DOHH2 (cell line): ENCODE measurements at regions not wholly inside any gene's neighbourhood (a gene's known extent, or its start where the extent isn't known, plus 50 kb on each side); places are given as distances from the start of the nearest gene placed in this dataset.

Experiments
- H3F3A ChIP-seq: fragments of 200-600 bp; sonication (generic), shearing (Covaris generic); 2 replicates; pipeline ENCODE4 v1.6.0; 2016; ENCODE audit warnings: antibody characterized with exemption, mild to moderate bottlenecking; ENCODE audit not compliant: control insufficient read depth, insufficient read depth
- H3K27ac ChIP-seq: fragments of 200-600 bp; sonication (generic); 2 replicates; pipeline ENCODE4 v1.5.1; 2014; ENCODE audit warnings: low read depth, mild to moderate bottlenecking, low read length, moderate library complexity
- H3K27me3 ChIP-seq: fragments of 200-600 bp; sonication (generic); 2 replicates; pipeline ENCODE4 v1.6.1; 2014; ENCODE audit warnings: mild to moderate bottlenecking, low read length, mixed read lengths; ENCODE audit not compliant: control insufficient read depth
- H3K36me3 ChIP-seq: fragments of 200-600 bp; sonication (generic); 2 replicates; pipeline ENCODE4 v1.6.1; 2014; ENCODE audit warnings: mild to moderate bottlenecking, low read length, moderate library complexity, mixed read lengths; ENCODE audit not compliant: control insufficient read depth
- H3K4me1 ChIP-seq: fragments of 200-600 bp; sonication (generic); 2 replicates; pipeline ENCODE4 v1.6.1; 2014; ENCODE audit warnings: mild to moderate bottlenecking, low read length, mixed read lengths; ENCODE audit not compliant: control insufficient read depth
- H3K4me2 ChIP-seq: fragments of 200-600 bp; sonication (generic); 2 replicates; pipeline ENCODE4 v1.6.0; 2014; ENCODE audit warnings: mild to moderate bottlenecking, low read length, moderate library complexity
- H3K4me3 ChIP-seq: fragments of 200-600 bp; sonication (generic); 2 replicates; pipeline ENCODE4 v1.5.1; 2014; ENCODE audit warnings: mild to moderate bottlenecking, low read length, mixed read lengths
- H3K79me2 ChIP-seq: fragments of 200-600 bp; sonication (generic); 2 replicates; pipeline ENCODE4 v1.6.1; 2014; ENCODE audit warnings: mild to moderate bottlenecking, low read length, mixed read lengths; ENCODE audit not compliant: control insufficient read depth
- H3K9me2 ChIP-seq: fragments of 200-600 bp; sonication (generic); replicated peaks from 2 replicates; pipeline ENCODE4 v1.6.1; 2014; ENCODE audit warnings: mild to moderate bottlenecking, low read length, mixed read lengths; ENCODE audit not compliant: control insufficient read depth
- H3K9me3 ChIP-seq: fragments of 200-600 bp; sonication (generic); 2 replicates; pipeline ENCODE4 v1.6.1; 2014; ENCODE audit warnings: antibody characterized with exemption, low read length, mixed read lengths; ENCODE audit not compliant: control insufficient read depth, insufficient read depth
- H4K20me1 ChIP-seq: fragments of 200-600 bp; sonication (generic); 2 replicates; pipeline ENCODE4 v1.6.0; 2014; ENCODE audit warnings: low read depth, mild to moderate bottlenecking, antibody characterized with exemption, low read length, moderate library complexity; ENCODE audit not compliant: control insufficient read depth, insufficient read depth
- EZH2phosphoT487 ChIP-seq: fragments of 200-600 bp; sonication (generic); IDR thresholded peaks from 2 replicates; pipeline ENCODE4 v1.6.1; 2017; ENCODE audit warnings: borderline replicate concordance, mild to moderate bottlenecking, antibody characterized with exemption, low read length, moderate library complexity, mixed read lengths
- TF ChIP-seq, protein P1 (sequence below): fragments of 200-600 bp; sonication (generic); IDR thresholded peaks from one replicate; pipeline ENCODE4 v1.5.1; 2014; ENCODE audit warnings: antibody characterized with exemption, mild to moderate bottlenecking, low read depth, low read length; ENCODE audit not compliant: poor library complexity, severe bottlenecking

- H3K27ac ChIP-seq, result no peak overlapping the region
- H3K4me3 ChIP-seq, result no peak overlapping the region
- no peaks in the 10 kb centered on the region for H3K4me1 ChIP-seq
- no peaks in the 10 kb centered on the region; the same call in 1 of the 2 replicates for H3K9me2 ChIP-seq
- H4K20me1 ChIP-seq, result no peaks in the 10 kb centered on the region
- H3K79me2 ChIP-seq, result no peaks in the 10 kb centered on the region
- H3F3A ChIP-seq, result no peaks in the 10 kb centered on the region
- TF ChIP-seq EZH2phosphoT487, result no peak
- TF ChIP-seq, protein P1, sequence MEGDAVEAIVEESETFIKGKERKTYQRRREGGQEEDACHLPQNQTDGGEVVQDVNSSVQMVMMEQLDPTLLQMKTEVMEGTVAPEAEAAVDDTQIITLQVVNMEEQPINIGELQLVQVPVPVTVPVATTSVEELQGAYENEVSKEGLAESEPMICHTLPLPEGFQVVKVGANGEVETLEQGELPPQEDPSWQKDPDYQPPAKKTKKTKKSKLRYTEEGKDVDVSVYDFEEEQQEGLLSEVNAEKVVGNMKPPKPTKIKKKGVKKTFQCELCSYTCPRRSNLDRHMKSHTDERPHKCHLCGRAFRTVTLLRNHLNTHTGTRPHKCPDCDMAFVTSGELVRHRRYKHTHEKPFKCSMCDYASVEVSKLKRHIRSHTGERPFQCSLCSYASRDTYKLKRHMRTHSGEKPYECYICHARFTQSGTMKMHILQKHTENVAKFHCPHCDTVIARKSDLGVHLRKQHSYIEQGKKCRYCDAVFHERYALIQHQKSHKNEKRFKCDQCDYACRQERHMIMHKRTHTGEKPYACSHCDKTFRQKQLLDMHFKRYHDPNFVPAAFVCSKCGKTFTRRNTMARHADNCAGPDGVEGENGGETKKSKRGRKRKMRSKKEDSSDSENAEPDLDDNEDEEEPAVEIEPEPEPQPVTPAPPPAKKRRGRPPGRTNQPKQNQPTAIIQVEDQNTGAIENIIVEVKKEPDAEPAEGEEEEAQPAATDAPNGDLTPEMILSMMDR, result no peak
- no peak overlapping the region for H3K4me2 ChIP-seq
- no peaks in the 10 kb centered on the region for H3K36me3 ChIP-seq
- H3K9me3 ChIP-seq, result no peaks in the 10 kb centered on the region
- no peaks in the 10 kb centered on the region for H3K27me3 ChIP-seq
These were observed 65.1 kb upstream of the CBLB start for GRCh38 chr3:105933871-105934270.

DNA sequence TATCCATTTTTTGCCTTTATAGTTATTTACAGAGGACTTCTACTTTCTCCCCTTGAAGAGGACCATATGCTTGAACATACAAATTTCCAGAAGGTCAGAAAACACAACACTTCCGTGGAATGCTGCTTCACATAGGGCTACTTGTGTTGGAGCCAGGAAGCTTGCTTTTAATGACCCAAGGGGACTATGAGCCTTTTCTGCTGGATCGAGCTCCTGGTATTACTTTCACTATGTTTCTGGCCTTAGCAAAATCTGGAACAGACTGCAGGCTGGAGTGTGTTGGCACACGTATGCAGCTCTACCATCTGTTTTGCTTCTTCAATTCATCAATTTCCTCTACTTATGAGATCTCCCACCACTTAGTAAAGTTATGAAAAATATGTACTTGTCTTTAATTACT is 69.3 kb upstream of the CBLB start:
- TF ChIP-seq, protein P1, result no peak
- TF ChIP-seq EZH2phosphoT487, result no peak
- no peaks in the 10 kb centered on the region; the same call in 1 of the 2 replicates for H3K9me2 ChIP-seq
- H3K79me2 ChIP-seq, result no peaks in the 10 kb centered on the region
- no peak overlapping the region for H3K4me2 ChIP-seq
- no peaks in the 10 kb centered on the region for H3K4me1 ChIP-seq
- no peaks in the 10 kb centered on the region for H3K9me3 ChIP-seq
- H3K36me3 ChIP-seq, result no peaks in the 10 kb centered on the region
- no peak overlapping the region for H3K4me3 ChIP-seq
- no peak overlapping the region for H3K27ac ChIP-seq
- no peaks in the 10 kb centered on the region for H3F3A ChIP-seq
- no peaks in the 10 kb centered on the region for H3K27me3 ChIP-seq
- no peaks in the 10 kb centered on the region for H4K20me1 ChIP-seq

GRCh38 chr3:105938806-105939205 is 70.0 kb upstream of the CBLB start:
- no peaks in the 10 kb centered on the region; the same call in 1 of the 2 replicates for H3K9me2 ChIP-seq
- H3K4me1 ChIP-seq, result no peaks in the 10 kb centered on the region
- no peak overlapping the region for H3K4me3 ChIP-seq
- H3K4me2 ChIP-seq, result no peak overlapping the region
- TF ChIP-seq EZH2phosphoT487, result no peak
- TF ChIP-seq, protein P1, result no peak
- no peaks in the 10 kb centered on the region for H3F3A ChIP-seq
- no peaks in the 10 kb centered on the region for H3K79me2 ChIP-seq
- H3K27me3 ChIP-seq, result no peaks in the 10 kb centered on the region
- H3K9me3 ChIP-seq, result no peaks in the 10 kb centered on the region
- H3K27ac ChIP-seq, result no peak overlapping the region
- H4K20me1 ChIP-seq, result no peaks in the 10 kb centered on the region
- H3K36me3 ChIP-seq, result no peaks in the 10 kb centered on the region
